ENCODE measurements at regions not wholly inside any gene's neighbourhood (a gene's known extent, or its start where the extent isn't known, plus 50 kb on each side); places are given as distances from the start of the nearest gene placed in this dataset.
A peak's percentile ranks its signal among the peaks of the same experiment; 100 is the strongest.

GRCh38 chr12:95411466-95411865 is 62.5 kb upstream of the METAP2 start:
- DNase-seq (ENCODE audit: low read depth) = no peak

GRCh38 chr12:95412482-95413311 is 61.3 kb upstream of the METAP2 start:
- peak; percentile 87 for DNase-seq (ENCODE audit: low read depth)

- no peak for DNase-seq (ENCODE audit: low read depth)
Observed at GRCh38 chr12:95413576-95413975, 60.4 kb upstream of the METAP2 start.

- no peak for DNase-seq (ENCODE audit: low read depth)
Observed at GRCh38 chr12:95415451-95415850, 58.5 kb upstream of the METAP2 start.

GRCh38 chr12:95416111-95416636 is 57.8 kb upstream of the METAP2 start:
- DNase-seq (ENCODE audit: low read depth) = no peak

- no peak for DNase-seq (ENCODE audit: low read depth)
Observed at GRCh38 chr12:95417372-95417771, 56.6 kb upstream of the METAP2 start.

GRCh38 chr12:95418142-95418541 is 55.8 kb upstream of the METAP2 start:
- peak; percentile 86 for DNase-seq (ENCODE audit: low read depth)
